Endodermal cell (in vitro differentiated cells): ENCODE measurements at regions not wholly inside any gene's neighbourhood (a gene's known extent, or its start where the extent isn't known, plus 50 kb on each side); places are given as distances from the start of the nearest gene placed in this dataset.
A peak's percentile ranks its signal among the peaks of the same experiment; 100 is the strongest.
"Not testable (repeated sequence)": the region's sequence is repeated elsewhere in the genome, so short reads cannot be mapped to it uniquely, and the experiment has no call there.

Experiments
- DNase-seq: peaks from one replicate; pipeline ENCODE4 v3.0.0-alpha.2; 2017
- H3K27ac ChIP-seq: 2 replicates; pipeline ENCODE4 v1.5.1; 2013; ENCODE audit warnings: mild to moderate bottlenecking, low read depth, low read length, moderate library complexity
- H3K27me3 ChIP-seq: 2 replicates; pipeline ENCODE4 v1.6.1; 2013; ENCODE audit warnings: mild to moderate bottlenecking, low read length, moderate library complexity; ENCODE audit not compliant: insufficient read depth, control insufficient read depth, poor library complexity, severe bottlenecking
- H3K36me3 ChIP-seq: 2 replicates; pipeline ENCODE4 v1.7.0; 2013; ENCODE audit warnings: mild to moderate bottlenecking, low read length, moderate library complexity; ENCODE audit not compliant: control insufficient read depth, insufficient read depth
- H3K4me1 ChIP-seq: one replicate; pipeline ENCODE4 v1.7.0; 2013; ENCODE audit warnings: low read length; ENCODE audit not compliant: control insufficient read depth, insufficient read depth
- H3K4me3 ChIP-seq: 2 replicates; pipeline ENCODE4 v1.5.1; 2013; ENCODE audit warnings: mild to moderate bottlenecking, low read length, moderate library complexity
- H3K9ac ChIP-seq: 2 replicates; pipeline ENCODE4 v1.6.1; 2013; ENCODE audit warnings: mild to moderate bottlenecking, low read length, moderate library complexity; ENCODE audit not compliant: poor library complexity, severe bottlenecking; ENCODE audit errors: extremely low read depth
- H3K9me3 ChIP-seq: 2 replicates; pipeline ENCODE4 v1.6.1; 2013; ENCODE audit warnings: mild to moderate bottlenecking, low read length, moderate library complexity; ENCODE audit not compliant: control insufficient read depth
- H3K27ac Mint-ChIP-seq: 2 replicates; pipeline ENCODE4 v1.8.0; 2020; ENCODE audit warnings: mixed read lengths
- H3K27me3 Mint-ChIP-seq: 2 replicates; pipeline ENCODE4 v1.8.0; 2021; ENCODE audit warnings: mild to moderate bottlenecking, mixed read lengths; ENCODE audit not compliant: insufficient read depth
- H3K36me3 Mint-ChIP-seq: 2 replicates; pipeline ENCODE4 v1.8.0; 2020; ENCODE audit warnings: low read depth, mixed read lengths
- H3K4me1 Mint-ChIP-seq: 2 replicates; pipeline ENCODE4 v1.8.0; 2020; ENCODE audit warnings: mixed read lengths
- H3K4me3 Mint-ChIP-seq: 2 replicates; pipeline ENCODE4 v1.8.0; 2020; ENCODE audit warnings: mild to moderate bottlenecking, moderate library complexity, mixed read lengths
- H3K9me3 Mint-ChIP-seq: 2 replicates; pipeline ENCODE4 v1.8.0; 2020; ENCODE audit warnings: mild to moderate bottlenecking, mixed read lengths
- WGBS, 2 experiments: methylation state at CpG; one replicate each; pipeline versions ENCODE4 v1.1.5 to v1.1.7; 2013; ENCODE audit warnings: missing lambda C conversion rate in 2 of 2, mixed read lengths in 1 of 2; ENCODE audit not compliant: insufficient coverage in 1 of 2, insufficient read length in 1 of 2; 5-methylcytosine and 5-hydroxymethylcytosine counted together
- TF ChIP-seq, protein P1 (sequence below): fragments of 200-600 bp; sonication (generic); conservative IDR thresholded peaks from 2 replicates; pipeline ENCODE4 v1.5.0; 2021; ENCODE audit warnings: antibody characterized with exemption, mild to moderate bottlenecking

GRCh38 chr14:21825149-21825743 is 151.6 kb upstream of the OR4E1 start:
- Histone ChIP-seq H3K9ac (no peak overlapping the region), H3K9me3 (no peaks in the 10 kb centered on the region), H3K27me3 (peaks cover 12% of the 10 kb centered on the region), H3K4me1 (no peaks in the 10 kb centered on the region), H3K4me3 (no peak overlapping the region), H3K36me3 (no peaks in the 10 kb centered on the region), H3K27ac (no peak overlapping the region)
- no peak overlapping the region for H3K4me3 Mint-ChIP-seq
- H3K4me1 Mint-ChIP-seq = no peaks in the 10 kb centered on the region
- peak; percentile 77 for DNase-seq
- TF ChIP-seq, protein P1, sequence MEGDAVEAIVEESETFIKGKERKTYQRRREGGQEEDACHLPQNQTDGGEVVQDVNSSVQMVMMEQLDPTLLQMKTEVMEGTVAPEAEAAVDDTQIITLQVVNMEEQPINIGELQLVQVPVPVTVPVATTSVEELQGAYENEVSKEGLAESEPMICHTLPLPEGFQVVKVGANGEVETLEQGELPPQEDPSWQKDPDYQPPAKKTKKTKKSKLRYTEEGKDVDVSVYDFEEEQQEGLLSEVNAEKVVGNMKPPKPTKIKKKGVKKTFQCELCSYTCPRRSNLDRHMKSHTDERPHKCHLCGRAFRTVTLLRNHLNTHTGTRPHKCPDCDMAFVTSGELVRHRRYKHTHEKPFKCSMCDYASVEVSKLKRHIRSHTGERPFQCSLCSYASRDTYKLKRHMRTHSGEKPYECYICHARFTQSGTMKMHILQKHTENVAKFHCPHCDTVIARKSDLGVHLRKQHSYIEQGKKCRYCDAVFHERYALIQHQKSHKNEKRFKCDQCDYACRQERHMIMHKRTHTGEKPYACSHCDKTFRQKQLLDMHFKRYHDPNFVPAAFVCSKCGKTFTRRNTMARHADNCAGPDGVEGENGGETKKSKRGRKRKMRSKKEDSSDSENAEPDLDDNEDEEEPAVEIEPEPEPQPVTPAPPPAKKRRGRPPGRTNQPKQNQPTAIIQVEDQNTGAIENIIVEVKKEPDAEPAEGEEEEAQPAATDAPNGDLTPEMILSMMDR = peak; percentile 91
- peaks cover 23% of the 10 kb centered on the region for H3K27me3 Mint-ChIP-seq
- H3K27ac Mint-ChIP-seq = no peak overlapping the region
- H3K9me3 Mint-ChIP-seq = no peaks in the 10 kb centered on the region
- H3K36me3 Mint-ChIP-seq = no peaks in the 10 kb centered on the region
- 16 to 19% methylated on average over 4 of the region's 4 CpGs for WGBS, 2 experiments

GRCh38 chr14:21822109-21822508 is 148.5 kb upstream of the OR4E1 start:
- H3K27me3 Mint-ChIP-seq = peaks cover 10% of the 10 kb centered on the region

DNA sequence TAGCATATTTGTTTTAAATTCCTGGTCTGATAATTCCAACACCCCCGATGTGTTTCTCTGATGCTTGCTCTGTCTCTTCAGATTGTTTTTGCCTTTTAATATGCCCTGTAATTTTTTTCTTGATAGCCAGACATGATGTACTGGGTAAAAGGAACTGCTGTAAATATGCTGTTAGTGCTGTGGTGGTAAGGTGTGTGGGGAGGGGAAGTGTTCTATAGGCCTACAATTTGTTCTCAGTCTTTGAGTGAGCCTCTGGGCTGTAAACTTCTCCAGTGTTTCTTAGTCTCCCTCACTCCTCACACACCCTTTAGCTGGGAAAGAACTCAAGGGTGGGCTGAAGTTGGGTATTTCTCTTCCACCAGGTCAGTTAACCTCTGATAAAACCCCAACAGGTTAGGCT is 147.0 kb upstream of the OR4E1 start:
- TF ChIP-seq, protein P1 = no peak
- no peaks in the 10 kb centered on the region for H3K36me3 Mint-ChIP-seq
- H3K4me3 Mint-ChIP-seq = no peak overlapping the region
- H3K9me3 ChIP-seq = no peaks in the 10 kb centered on the region
- H3K4me3 ChIP-seq = no peak overlapping the region
- peaks cover 19% of the 10 kb centered on the region for H3K9me3 Mint-ChIP-seq
- no peak overlapping the region for H3K9ac ChIP-seq
- no peaks in the 10 kb centered on the region for H3K4me1 ChIP-seq
- no peak overlapping the region for H3K27ac Mint-ChIP-seq
- no peak for DNase-seq
- H3K27me3 ChIP-seq = no peaks in the 10 kb centered on the region
- 0% methylated on average over 1 of the region's 1 CpG for WGBS, 2 experiments
- H3K27me3 Mint-ChIP-seq = peaks cover 5% of the 10 kb centered on the region
- no peak overlapping the region for H3K27ac ChIP-seq
- no peaks in the 10 kb centered on the region for H3K4me1 Mint-ChIP-seq
- H3K36me3 ChIP-seq = no peaks in the 10 kb centered on the region

More at GRCh38 chr14:21822109-21822508, 148.5 kb upstream of the OR4E1 start:
- Mint-ChIP-seq H3K36me3 (no peaks in the 10 kb centered on the region), H3K9me3 (peaks cover 8% of the 10 kb centered on the region), H3K4me3 (no peak overlapping the region), H3K27ac (no peak overlapping the region), H3K4me1 (no peaks in the 10 kb centered on the region)
- TF ChIP-seq, protein P1 = no peak
- Histone ChIP-seq H3K9ac (no peak overlapping the region), H3K36me3 (no peaks in the 10 kb centered on the region), H3K4me3 (no peak overlapping the region), H3K27ac (no peak overlapping the region), H3K27me3 (no peaks in the 10 kb centered on the region), H3K4me1 (no peaks in the 10 kb centered on the region), H3K9me3 (no peaks in the 10 kb centered on the region)
- DNase-seq = no peak

GRCh38 chr14:21819891-21820290 is 146.3 kb upstream of the OR4E1 start:
- DNase-seq, H3K27ac Mint-ChIP-seq, H3K4me1 ChIP-seq, H3K36me3 ChIP-seq, H3K9me3 ChIP-seq, H3K27ac ChIP-seq, H3K4me3 ChIP-seq, H3K4me1 Mint-ChIP-seq, H3K27me3 ChIP-seq, H3K27me3 Mint-ChIP-seq, H3K9ac ChIP-seq, H3K36me3 Mint-ChIP-seq, H3K4me3 Mint-ChIP-seq: not testable (repeated sequence)
- WGBS, 2 experiments = 80% methylated on average over 1 of the region's 1 CpG; no CpG with 5 or more reads in 1 of the 2 experiments
- peaks cover 20% of the 10 kb centered on the region for H3K9me3 Mint-ChIP-seq

- not testable (repeated sequence) for H3K9ac ChIP-seq, H3K4me1 ChIP-seq, H3K36me3 ChIP-seq, H3K36me3 Mint-ChIP-seq, H3K27ac ChIP-seq, H3K27me3 Mint-ChIP-seq, DNase-seq, H3K4me1 Mint-ChIP-seq, H3K27me3 ChIP-seq, H3K27ac Mint-ChIP-seq, H3K4me3 ChIP-seq, H3K9me3 ChIP-seq, H3K4me3 Mint-ChIP-seq
- H3K9me3 Mint-ChIP-seq = peaks cover 20% of the 10 kb centered on the region
- WGBS, 2 experiments = 80 to 88% methylated on average over 1 to 3 of the region's 3 CpGs
Measured at GRCh38 chr14:21817010-21817409, 143.4 kb upstream of the OR4E1 start.
